GM23338 (cell line): ENCODE measurements at regions not wholly inside any gene's neighbourhood (a gene's known extent, or its start where the extent isn't known, plus 50 kb on each side); places are given as distances from the start of the nearest gene placed in this dataset.

ENCODE experiments used
- ATAC-seq: fragments of 200-7000 bp; cut with Tn5 transposase; 3 replicates; pipeline ENCODE4 v1.9.1; 2020
- DNase-seq: peaks from one replicate; pipeline ENCODE4 v3.0.0-alpha.2; 2015; ENCODE audit warnings: low spot score
- H2AFZ ChIP-seq: fragments of 200-600 bp; sonication (generic); 2 replicates; pipeline ENCODE4 v1.8.0; 2016; ENCODE audit warnings: antibody characterized with exemption, mild to moderate bottlenecking, moderate library complexity
- H3F3A ChIP-seq: fragments of 200-600 bp; sonication (generic); replicated peaks from 2 replicates; pipeline ENCODE4 v1.8.0; 2017; ENCODE audit warnings: antibody characterized with exemption, mixed run types, low read depth
- H3K27ac ChIP-seq: fragments of 200-600 bp; sonication (generic); 2 replicates; pipeline ENCODE4 v1.6.1; 2016; ENCODE audit warnings: low read depth
- H3K27me3 ChIP-seq: fragments of 200-600 bp; sonication (generic); 2 replicates; pipeline ENCODE4 v1.8.0; 2016; ENCODE audit warnings: mild to moderate bottlenecking, mixed run types, moderate library complexity; ENCODE audit not compliant: insufficient read depth
- H3K36me3 ChIP-seq: fragments of 200-600 bp; sonication (generic); 2 replicates; pipeline ENCODE4 v1.8.0; 2016; ENCODE audit warnings: mild to moderate bottlenecking; ENCODE audit not compliant: insufficient read depth
- H3K4me1 ChIP-seq: fragments of 200-600 bp; sonication (generic); 2 replicates; pipeline ENCODE4 v1.8.0; 2016; ENCODE audit warnings: mild to moderate bottlenecking, moderate library complexity; ENCODE audit not compliant: insufficient read depth
- H3K4me2 ChIP-seq: fragments of 200-600 bp; sonication (generic); 2 replicates; pipeline ENCODE4 v1.7.1; 2017; ENCODE audit warnings: mixed run types
- H3K4me3 ChIP-seq: fragments of 200-600 bp; sonication (generic); 2 replicates; pipeline ENCODE4 v1.6.1; 2016; ENCODE audit warnings: mixed run types
- H3K79me2 ChIP-seq: fragments of 200-600 bp; sonication (generic); replicated peaks from 2 replicates; pipeline ENCODE4 v1.8.0; 2017; ENCODE audit warnings: mild to moderate bottlenecking; ENCODE audit not compliant: insufficient read depth
- H3K9me2 ChIP-seq: fragments of 200-600 bp; sonication (generic); 2 replicates; pipeline ENCODE4 v1.8.0; 2017; ENCODE audit not compliant: insufficient read depth
- H4K20me1 ChIP-seq: fragments of 200-600 bp; sonication (generic); replicated peaks from 2 replicates; pipeline ENCODE4 v1.8.0; 2017; ENCODE audit warnings: mild to moderate bottlenecking; ENCODE audit not compliant: insufficient read depth
- H3K27ac Mint-ChIP-seq: 2 replicates; pipeline ENCODE4 v1.8.0; 2020; ENCODE audit warnings: inconsistent platforms, mild to moderate bottlenecking, moderate library complexity, mixed read lengths
- H3K27me3 Mint-ChIP-seq: 3 replicates; pipeline ENCODE4 v1.8.0; 2022; ENCODE audit warnings: low read depth, mild to moderate bottlenecking, moderate library complexity, mixed read lengths, inconsistent platforms; ENCODE audit not compliant: insufficient read depth, poor library complexity
- H3K36me3 Mint-ChIP-seq: 3 replicates; pipeline ENCODE4 v1.8.0; 2021; ENCODE audit warnings: low read depth, mild to moderate bottlenecking, inconsistent platforms, moderate library complexity, mixed read lengths
- H3K4me1 Mint-ChIP-seq: 3 replicates; pipeline ENCODE4 v1.8.0; 2020; ENCODE audit warnings: mild to moderate bottlenecking, inconsistent platforms, mixed read lengths
- H3K4me3 Mint-ChIP-seq: 3 replicates; pipeline ENCODE4 v1.8.0; 2021; ENCODE audit warnings: moderate library complexity, mild to moderate bottlenecking, inconsistent platforms, mixed read lengths
- H3K9me3 Mint-ChIP-seq: 3 replicates; pipeline ENCODE4 v1.8.0; 2020; ENCODE audit warnings: moderate library complexity, mild to moderate bottlenecking, inconsistent platforms, mixed read lengths
- CREB1 ChIP-seq: fragments of 250-450 bp; sonication (Bioruptor Pico); IDR thresholded peaks from 2 replicates; pipeline ENCODE4 v1.5.0; 2020; ENCODE audit warnings: low read depth, mild to moderate bottlenecking, moderate library complexity
- ETS1 ChIP-seq: IDR thresholded peaks from 2 replicates; pipeline ENCODE4 v1.6.1; 2016; ENCODE audit warnings: antibody characterized with exemption
- EZH2 ChIP-seq: fragments of 200-600 bp; sonication (generic); IDR thresholded peaks from one replicate; pipeline ENCODE4 v1.8.0; 2017; ENCODE audit warnings: antibody characterized with exemption, mild to moderate bottlenecking, low read depth; ENCODE audit not compliant: unreplicated experiment
- EZH2phosphoT487 ChIP-seq: fragments of 200-600 bp; sonication (generic); IDR thresholded peaks from one replicate; pipeline ENCODE4 v1.8.1; 2018; ENCODE audit warnings: antibody characterized with exemption; ENCODE audit not compliant: unreplicated experiment
- JUNB ChIP-seq: IDR thresholded peaks from one replicate; pipeline ENCODE4 v1.6.1; 2016; ENCODE audit warnings: antibody characterized with exemption; ENCODE audit not compliant: unreplicated experiment
- NANOG ChIP-seq: IDR thresholded peaks from 2 replicates; pipeline ENCODE4 v1.6.1; 2016; ENCODE audit warnings: antibody characterized with exemption, borderline replicate concordance
- POLR2AphosphoS5 ChIP-seq: IDR thresholded peaks from 2 replicates; pipeline ENCODE4 v1.6.1; 2016; ENCODE audit warnings: antibody characterized with exemption, low read depth
- STAT1 ChIP-seq: IDR thresholded peaks from one replicate; pipeline ENCODE4 v1.6.1; 2016; ENCODE audit warnings: antibody characterized with exemption; ENCODE audit not compliant: unreplicated experiment
- ZNF114 ChIP-seq: fragments of 250-450 bp; sonication (Bioruptor Pico); IDR thresholded peaks from 2 replicates; pipeline ENCODE4 v1.5.0; 2020; ENCODE audit warnings: mild to moderate bottlenecking, moderate library complexity
- TF ChIP-seq, protein P1 (sequence below), 2 experiments: fragments of 200-600 bp in 1 of 2; sonication (generic) in 1 of 2; conservative IDR thresholded peaks; 2 replicates each; pipeline versions ENCODE4 v1.5.1 to v1.6.1; 2016 to 2017; ENCODE audit warnings: antibody characterized with exemption in 2 of 2, low read depth in 2 of 2, mild to moderate bottlenecking in 2 of 2, moderate library complexity in 1 of 2
- TF ChIP-seq, protein P2 (sequence below): fragments of 250-450 bp; sonication (Bioruptor Pico); IDR thresholded peaks from 2 replicates; pipeline ENCODE4 v1.5.0; 2020; ENCODE audit warnings: mild to moderate bottlenecking, moderate library complexity

GRCh38 chr17:14845591-14846281 is 419.4 kb downstream of the PMP22 start:
- Mint-ChIP-seq H3K27ac (no peak overlapping the region), H3K4me1 (peaks cover 2% of the 10 kb centered on the region; the same call in 1 of the 3 replicates), H3K9me3 (no peaks in the 10 kb centered on the region), H3K27me3 (no peaks in the 10 kb centered on the region), H3K36me3 (no peaks in the 10 kb centered on the region), H3K4me3 (no peak overlapping the region)
- Histone ChIP-seq H3K27me3 (no peaks in the 10 kb centered on the region), H3K4me2 (no peak overlapping the region), H2AFZ (no peak overlapping the region), H3K4me1 (no peaks in the 10 kb centered on the region), H3K36me3 (no peaks in the 10 kb centered on the region), H3K79me2 (no peaks in the 10 kb centered on the region), H4K20me1 (no peaks in the 10 kb centered on the region), H3K4me3 (no peak overlapping the region), H3F3A (no peaks in the 10 kb centered on the region), H3K27ac (no peak overlapping the region), H3K9me2 (no peaks in the 10 kb centered on the region)
- DNase-seq: no peak
- no peak for ATAC-seq
- TF ChIP-seq JUNB (no peak), POLR2AphosphoS5 (no peak), ZNF114 (CRISPR knock-in tag) (no peak)

DNA sequence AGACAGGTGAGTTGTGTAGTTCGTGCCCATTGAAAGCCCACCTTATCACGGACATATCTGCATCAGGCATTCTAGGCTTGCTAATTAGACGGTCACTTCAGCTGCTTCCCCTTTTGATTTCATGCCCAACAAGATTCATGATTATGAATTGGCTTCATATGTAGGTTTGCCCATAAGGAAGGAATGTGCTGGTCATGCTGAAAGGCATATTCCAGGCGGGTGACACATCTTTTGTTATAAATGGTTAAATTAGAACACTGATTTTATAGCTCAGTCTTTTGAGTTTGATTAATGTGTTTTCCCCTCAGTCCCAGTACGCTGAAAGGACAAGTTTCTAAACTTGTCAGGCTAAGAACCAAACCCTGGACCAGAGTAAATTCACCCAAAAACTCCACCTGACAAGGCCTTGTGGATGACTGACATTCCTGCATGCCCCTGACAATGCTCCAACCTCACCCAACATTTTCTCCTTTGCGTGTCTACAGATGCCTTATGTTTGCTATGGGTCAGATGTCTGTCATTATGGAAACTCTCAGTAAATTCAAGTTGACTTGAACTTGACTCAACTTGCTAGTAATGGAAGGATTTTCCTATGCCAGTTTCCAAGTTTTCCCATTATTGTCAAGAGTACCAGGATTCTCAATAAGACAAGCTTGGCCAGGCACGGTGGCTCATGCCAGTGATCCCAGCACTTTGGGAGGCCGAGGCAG is 421.9 kb downstream of the PMP22 start:
- no peaks in the 10 kb centered on the region for H3K9me2 ChIP-seq
- no peak overlapping the region for H3K27ac ChIP-seq
- H4K20me1 ChIP-seq: no peaks in the 10 kb centered on the region
- Mint-ChIP-seq H3K4me1 (peaks cover 2% of the 10 kb centered on the region; the same call in 1 of the 3 replicates), H3K36me3 (no peaks in the 10 kb centered on the region), H3K27ac (no peak overlapping the region), H3K9me3 (no peaks in the 10 kb centered on the region), H3K27me3 (no peaks in the 10 kb centered on the region), H3K4me3 (no peak overlapping the region)
- DNase-seq (no peak), ATAC-seq (no peak)
- no peaks in the 10 kb centered on the region for H3K4me1 ChIP-seq
- H3F3A ChIP-seq: no peaks in the 10 kb centered on the region
- no peak overlapping the region for H3K4me2 ChIP-seq
- no peak overlapping the region for H3K4me3 ChIP-seq
- TF ChIP-seq, protein P1, sequence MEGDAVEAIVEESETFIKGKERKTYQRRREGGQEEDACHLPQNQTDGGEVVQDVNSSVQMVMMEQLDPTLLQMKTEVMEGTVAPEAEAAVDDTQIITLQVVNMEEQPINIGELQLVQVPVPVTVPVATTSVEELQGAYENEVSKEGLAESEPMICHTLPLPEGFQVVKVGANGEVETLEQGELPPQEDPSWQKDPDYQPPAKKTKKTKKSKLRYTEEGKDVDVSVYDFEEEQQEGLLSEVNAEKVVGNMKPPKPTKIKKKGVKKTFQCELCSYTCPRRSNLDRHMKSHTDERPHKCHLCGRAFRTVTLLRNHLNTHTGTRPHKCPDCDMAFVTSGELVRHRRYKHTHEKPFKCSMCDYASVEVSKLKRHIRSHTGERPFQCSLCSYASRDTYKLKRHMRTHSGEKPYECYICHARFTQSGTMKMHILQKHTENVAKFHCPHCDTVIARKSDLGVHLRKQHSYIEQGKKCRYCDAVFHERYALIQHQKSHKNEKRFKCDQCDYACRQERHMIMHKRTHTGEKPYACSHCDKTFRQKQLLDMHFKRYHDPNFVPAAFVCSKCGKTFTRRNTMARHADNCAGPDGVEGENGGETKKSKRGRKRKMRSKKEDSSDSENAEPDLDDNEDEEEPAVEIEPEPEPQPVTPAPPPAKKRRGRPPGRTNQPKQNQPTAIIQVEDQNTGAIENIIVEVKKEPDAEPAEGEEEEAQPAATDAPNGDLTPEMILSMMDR (conservative IDR thresholded peaks at IDR 0.05; ENCODE audit: low read depth in 2 of 2): no peak
- TF ChIP-seq EZH2phosphoT487: no peak
- TF ChIP-seq, protein P2, sequence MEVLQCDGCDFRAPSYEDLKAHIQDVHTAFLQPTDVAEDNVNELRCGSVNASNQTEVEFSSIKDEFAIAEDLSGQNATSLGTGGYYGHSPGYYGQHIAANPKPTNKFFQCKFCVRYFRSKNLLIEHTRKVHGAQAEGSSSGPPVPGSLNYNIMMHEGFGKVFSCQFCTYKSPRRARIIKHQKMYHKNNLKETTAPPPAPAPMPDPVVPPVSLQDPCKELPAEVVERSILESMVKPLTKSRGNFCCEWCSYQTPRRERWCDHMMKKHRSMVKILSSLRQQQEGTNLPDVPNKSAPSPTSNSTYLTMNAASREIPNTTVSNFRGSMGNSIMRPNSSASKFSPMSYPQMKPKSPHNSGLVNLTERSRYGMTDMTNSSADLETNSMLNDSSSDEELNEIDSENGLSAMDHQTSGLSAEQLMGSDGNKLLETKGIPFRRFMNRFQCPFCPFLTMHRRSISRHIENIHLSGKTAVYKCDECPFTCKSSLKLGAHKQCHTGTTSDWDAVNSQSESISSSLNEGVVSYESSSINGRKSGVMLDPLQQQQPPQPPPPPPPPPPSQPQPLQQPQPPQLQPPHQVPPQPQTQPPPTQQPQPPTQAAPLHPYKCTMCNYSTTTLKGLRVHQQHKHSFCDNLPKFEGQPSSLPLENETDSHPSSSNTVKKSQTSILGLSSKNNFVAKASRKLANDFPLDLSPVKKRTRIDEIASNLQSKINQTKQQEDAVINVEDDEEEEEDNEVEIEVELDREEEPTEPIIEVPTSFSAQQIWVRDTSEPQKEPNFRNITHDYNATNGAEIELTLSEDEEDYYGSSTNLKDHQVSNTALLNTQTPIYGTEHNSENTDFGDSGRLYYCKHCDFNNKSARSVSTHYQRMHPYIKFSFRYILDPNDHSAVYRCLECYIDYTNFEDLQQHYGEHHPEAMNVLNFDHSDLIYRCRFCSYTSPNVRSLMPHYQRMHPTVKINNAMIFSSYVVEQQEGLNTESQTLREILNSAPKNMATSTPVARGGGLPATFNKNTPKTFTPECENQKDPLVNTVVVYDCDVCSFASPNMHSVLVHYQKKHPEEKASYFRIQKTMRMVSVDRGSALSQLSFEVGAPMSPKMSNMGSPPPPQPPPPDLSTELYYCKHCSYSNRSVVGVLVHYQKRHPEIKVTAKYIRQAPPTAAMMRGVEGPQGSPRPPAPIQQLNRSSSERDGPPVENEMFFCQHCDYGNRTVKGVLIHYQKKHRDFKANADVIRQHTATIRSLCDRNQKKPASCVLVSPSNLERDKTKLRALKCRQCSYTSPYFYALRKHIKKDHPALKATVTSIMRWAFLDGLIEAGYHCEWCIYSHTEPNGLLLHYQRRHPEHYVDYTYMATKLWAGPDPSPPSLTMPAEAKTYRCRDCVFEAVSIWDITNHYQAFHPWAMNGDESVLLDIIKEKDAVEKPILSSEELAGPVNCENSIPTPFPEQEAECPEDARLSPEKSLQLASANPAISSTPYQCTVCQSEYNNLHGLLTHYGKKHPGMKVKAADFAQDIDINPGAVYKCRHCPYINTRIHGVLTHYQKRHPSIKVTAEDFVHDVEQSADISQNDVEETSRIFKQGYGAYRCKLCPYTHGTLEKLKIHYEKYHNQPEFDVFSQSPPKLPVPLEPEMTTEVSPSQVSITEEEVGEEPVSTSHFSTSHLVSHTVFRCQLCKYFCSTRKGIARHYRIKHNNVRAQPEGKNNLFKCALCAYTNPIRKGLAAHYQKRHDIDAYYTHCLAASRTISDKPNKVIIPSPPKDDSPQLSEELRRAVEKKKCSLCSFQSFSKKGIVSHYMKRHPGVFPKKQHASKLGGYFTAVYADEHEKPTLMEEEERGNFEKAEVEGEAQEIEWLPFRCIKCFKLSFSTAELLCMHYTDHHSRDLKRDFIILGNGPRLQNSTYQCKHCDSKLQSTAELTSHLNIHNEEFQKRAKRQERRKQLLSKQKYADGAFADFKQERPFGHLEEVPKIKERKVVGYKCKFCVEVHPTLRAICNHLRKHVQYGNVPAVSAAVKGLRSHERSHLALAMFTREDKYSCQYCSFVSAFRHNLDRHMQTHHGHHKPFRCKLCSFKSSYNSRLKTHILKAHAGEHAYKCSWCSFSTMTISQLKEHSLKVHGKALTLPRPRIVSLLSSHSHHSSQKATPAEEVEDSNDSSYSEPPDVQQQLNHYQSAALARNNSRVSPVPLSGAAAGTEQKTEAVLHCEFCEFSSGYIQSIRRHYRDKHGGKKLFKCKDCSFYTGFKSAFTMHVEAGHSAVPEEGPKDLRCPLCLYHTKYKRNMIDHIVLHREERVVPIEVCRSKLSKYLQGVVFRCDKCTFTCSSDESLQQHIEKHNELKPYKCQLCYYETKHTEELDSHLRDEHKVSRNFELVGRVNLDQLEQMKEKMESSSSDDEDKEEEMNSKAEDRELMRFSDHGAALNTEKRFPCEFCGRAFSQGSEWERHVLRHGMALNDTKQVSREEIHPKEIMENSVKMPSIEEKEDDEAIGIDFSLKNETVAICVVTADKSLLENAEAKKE: no peak
- no peak for TF ChIP-seq JUNB
- no peak for TF ChIP-seq ETS1
- no peak for TF ChIP-seq ZNF114 (CRISPR knock-in tag)
- no peak for TF ChIP-seq NANOG
- no peak for TF ChIP-seq STAT1
- no peak for TF ChIP-seq POLR2AphosphoS5
- TF ChIP-seq CREB1 (CRISPR knock-in tag): no peak
- TF ChIP-seq EZH2: no peak
- no peak overlapping the region for H2AFZ ChIP-seq
- no peaks in the 10 kb centered on the region for H3K27me3 ChIP-seq
- no peaks in the 10 kb centered on the region for H3K79me2 ChIP-seq
- H3K36me3 ChIP-seq: no peaks in the 10 kb centered on the region
